ENCODE measurements at regions not wholly inside any gene's neighbourhood (a gene's known extent, or its start where the extent isn't known, plus 50 kb on each side); places are given as distances from the start of the nearest gene placed in this dataset.
"Not testable (repeated sequence)": the region's sequence is repeated elsewhere in the genome, so short reads cannot be mapped to it uniquely, and the experiment has no call there.

GRCh38 chr1:196366-196765 lies 255.1 kb downstream of the OR4F29 start:
- not testable (repeated sequence) for DNase-seq (ENCODE audit: low spot score)

GRCh38 chr1:191296-192049 lies 260.0 kb downstream of the OR4F29 start:
- DNase-seq (ENCODE audit: low spot score) = peak; percentile 92

- DNase-seq (ENCODE audit: low spot score) = peak; percentile 77
Observed at GRCh38 chr1:190678-191077, 260.8 kb downstream of the OR4F29 start.

- peak; percentile 75 for DNase-seq (ENCODE audit: low spot score)
Observed at GRCh38 chr1:189915-190314, 261.6 kb downstream of the OR4F29 start.

GRCh38 chr1:189270-189669 lies 262.2 kb downstream of the OR4F29 start:
- peak; percentile 67 for DNase-seq (ENCODE audit: low spot score)

- DNase-seq (ENCODE audit: low spot score) = peak; percentile 41
Observed at GRCh38 chr1:187298-187697, 264.2 kb downstream of the OR4F29 start.

GRCh38 chr1:186691-187131 lies 264.8 kb downstream of the OR4F29 start:
- DNase-seq (ENCODE audit: low spot score) = peak; percentile 57

GRCh38 chr1:186223-186622 lies 265.3 kb downstream of the OR4F29 start:
- peak; percentile 43 for DNase-seq (ENCODE audit: low spot score)

- peak; percentile 76 for DNase-seq (ENCODE audit: low spot score)
Observed at GRCh38 chr1:185526-185925, 266.0 kb downstream of the OR4F29 start.

- peak; percentile 83 for DNase-seq (ENCODE audit: low spot score)
Observed at GRCh38 chr1:184336-184686, 267.2 kb downstream of the OR4F29 start.

- DNase-seq (ENCODE audit: low spot score) = peak; percentile 89
Observed at GRCh38 chr1:183620-184335, 267.7 kb downstream of the OR4F29 start.

- peak; percentile 88 for DNase-seq (ENCODE audit: low spot score)
Observed at GRCh38 chr1:183081-183480, 268.4 kb downstream of the OR4F29 start.

GRCh38 chr1:182631-183030 lies 268.8 kb downstream of the OR4F29 start:
- peak; percentile 35 for DNase-seq (ENCODE audit: low spot score)

- peak; percentile 93 for DNase-seq (ENCODE audit: low spot score)
Observed at GRCh38 chr1:181247-182216, 269.9 kb downstream of the OR4F29 start.

- peak; percentile 85 for DNase-seq (ENCODE audit: low spot score)
Observed at GRCh38 chr1:180749-181205, 270.7 kb downstream of the OR4F29 start.

- peak; percentile 43 for DNase-seq (ENCODE audit: low spot score)
Observed at GRCh38 chr1:138842-139241, 312.6 kb downstream of the OR4F29 start.

GRCh38 chr1:137664-138063 lies 313.8 kb downstream of the OR4F29 start:
- DNase-seq (ENCODE audit: low spot score) = peak; percentile 3

- peak; percentile 1 for DNase-seq (ENCODE audit: low spot score)
Observed at GRCh38 chr1:136344-136932, 315.0 kb downstream of the OR4F29 start.

- DNase-seq (ENCODE audit: low spot score) = peak; percentile 65
Observed at GRCh38 chr1:134936-135335, 316.5 kb downstream of the OR4F29 start.

- not testable (repeated sequence) for DNase-seq (ENCODE audit: low spot score)
Observed at GRCh38 chr1:118440-118839, 333.0 kb downstream of the OR4F29 start.

GRCh38 chr1:115534-115933 lies 335.9 kb downstream of the OR4F29 start:
- not testable (repeated sequence) for DNase-seq (ENCODE audit: low spot score)

Data from mesenteric fat pad (tissue), 1 donor.